GM12891 (cell line): ENCODE measurements at regions not wholly inside any gene's neighbourhood (a gene's known extent, or its start where the extent isn't known, plus 50 kb on each side); places are given as distances from the start of the nearest gene placed in this dataset.
"Not testable (repeated sequence)": the region's sequence is repeated elsewhere in the genome, so short reads cannot be mapped to it uniquely, and the experiment has no call there.

Source experiments
- DNase-seq: peaks from one replicate; pipeline ENCODE4 v3.0.0; 2011; ENCODE audit warnings: low spot score; ENCODE audit not compliant: insufficient read length
- FAIRE-seq: peaks from 2 replicates; lab custom pipeline; 2011; peaks lifted over from hg19 to GRCh38; lab: Jason Lieb, UNC
- PAX5 ChIP-seq: IDR thresholded peaks from 2 replicates; pipeline ENCODE4 v1.6.1; 2011; ENCODE audit warnings: low read length, moderate library complexity, mild to moderate bottlenecking; ENCODE audit not compliant: insufficient read depth, severe bottlenecking
- POLR2A ChIP-seq: IDR thresholded peaks from 2 replicates; pipeline ENCODE4 v1.6.1; 2011; ENCODE audit warnings: low read depth, low read length, control low read depth
- POLR2AphosphoS5 ChIP-seq: IDR thresholded peaks from 2 replicates; pipeline ENCODE4 v1.6.1; 2011; ENCODE audit warnings: low read depth, low read length, control low read depth
- POU2F2 ChIP-seq: IDR thresholded peaks from 2 replicates; pipeline ENCODE4 v1.6.1; 2011; ENCODE audit warnings: low read depth, mild to moderate bottlenecking, control low read depth, low read length, moderate library complexity
- SPI1 ChIP-seq: IDR thresholded peaks from 2 replicates; pipeline ENCODE4 v1.6.1; 2011; ENCODE audit warnings: low read depth, low read length, control low read depth
- TAF1 ChIP-seq: IDR thresholded peaks from 2 replicates; pipeline ENCODE4 v1.6.1; 2011; ENCODE audit warnings: low read depth, low read length, control low read depth

GRCh38 chr3:153818338-153818737, 302.9 kb upstream of the ARHGEF26 start:
- FAIRE-seq (no peak), DNase-seq (no peak)
- TF ChIP-seq POLR2AphosphoS5 = no peak

- no peak for FAIRE-seq
- DNase-seq = no peak
- TF ChIP-seq POU2F2 = no peak
- no peak for TF ChIP-seq TAF1
- no peak for TF ChIP-seq POLR2AphosphoS5
- no peak for TF ChIP-seq POLR2A
- TF ChIP-seq SPI1 = no peak
- no peak for TF ChIP-seq PAX5
Measured at GRCh38 chr3:153820035-153820434, 301.2 kb upstream of the ARHGEF26 start.

DNA sequence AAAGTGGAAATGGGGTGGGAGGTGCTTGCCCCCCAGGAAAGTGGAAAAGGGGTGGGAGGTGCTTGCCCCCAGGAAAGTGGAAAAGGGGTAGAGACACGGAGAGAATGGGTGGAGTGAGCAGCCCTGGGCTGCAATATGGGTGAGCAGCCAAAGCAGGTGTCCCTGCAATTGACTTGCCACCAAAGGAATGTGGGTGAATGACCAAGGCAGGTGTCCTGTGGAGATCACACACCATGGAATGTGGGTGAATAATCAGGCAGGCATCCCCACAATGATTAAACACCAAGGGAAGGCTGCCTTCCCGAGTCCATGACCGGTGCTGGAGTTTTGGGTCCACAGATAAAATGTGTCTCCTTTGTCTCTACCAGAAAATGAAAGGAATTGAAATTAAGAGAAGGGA, 292.8 kb upstream of the ARHGEF26 start:
- FAIRE-seq, DNase-seq: not testable (repeated sequence)

- TF ChIP-seq POLR2AphosphoS5 (no peak), POU2F2 (no peak), POLR2A (no peak), TAF1 (no peak), PAX5 (no peak), SPI1 (no peak)
- FAIRE-seq (no peak), DNase-seq (no peak)
Measured at GRCh38 chr3:153829606-153830170, 291.5 kb upstream of the ARHGEF26 start.

GRCh38 chr3:153830552-153830951, 290.6 kb upstream of the ARHGEF26 start:
- no peak for FAIRE-seq
- DNase-seq = no peak
- TF ChIP-seq POU2F2 (no peak), POLR2A (no peak), PAX5 (no peak), POLR2AphosphoS5 (no peak), TAF1 (no peak), SPI1 (no peak)

GRCh38 chr3:153835540-153835939, 285.6 kb upstream of the ARHGEF26 start:
- DNase-seq (no peak), FAIRE-seq (no peak)
- TF ChIP-seq POLR2A (no peak), POLR2AphosphoS5 (no peak), PAX5 (no peak), POU2F2 (no peak), TAF1 (no peak), SPI1 (no peak)

DNA sequence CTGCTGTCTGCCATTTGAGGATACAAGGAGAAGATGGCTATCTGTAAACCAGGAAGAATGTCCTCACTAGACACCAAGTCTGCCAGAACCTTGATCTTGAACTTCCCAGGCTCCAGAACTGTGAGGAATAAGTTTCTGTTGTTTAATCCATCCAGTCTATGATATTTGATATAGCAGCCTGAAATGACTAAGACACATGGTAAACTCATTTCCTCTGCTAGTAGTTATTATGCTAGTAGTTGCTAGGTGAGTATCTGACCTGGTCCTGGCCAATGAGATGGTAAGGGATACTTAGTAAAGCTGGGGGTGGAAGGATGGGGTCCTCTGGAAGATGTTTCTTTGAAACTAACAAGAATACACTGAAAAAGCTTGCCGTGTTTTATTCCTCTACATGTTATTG, 280.7 kb upstream of the ARHGEF26 start:
- FAIRE-seq = no peak
- no peak for DNase-seq
- TF ChIP-seq SPI1 (no peak), TAF1 (no peak), POLR2A (no peak), PAX5 (no peak), POU2F2 (no peak), POLR2AphosphoS5 (no peak)

GRCh38 chr3:153843994-153844393, 277.2 kb upstream of the ARHGEF26 start:
- DNase-seq = no peak
- FAIRE-seq = no peak
- no peak for TF ChIP-seq SPI1
- TF ChIP-seq POLR2AphosphoS5 = no peak
- TF ChIP-seq PAX5 = no peak

GRCh38 chr3:153845311-153845710, 275.9 kb upstream of the ARHGEF26 start:
- no peak for FAIRE-seq
- no peak for DNase-seq
- no peak for TF ChIP-seq POLR2AphosphoS5
- no peak for TF ChIP-seq POU2F2
- no peak for TF ChIP-seq SPI1
- no peak for TF ChIP-seq TAF1
- no peak for TF ChIP-seq PAX5
- TF ChIP-seq POLR2A = no peak

DNA sequence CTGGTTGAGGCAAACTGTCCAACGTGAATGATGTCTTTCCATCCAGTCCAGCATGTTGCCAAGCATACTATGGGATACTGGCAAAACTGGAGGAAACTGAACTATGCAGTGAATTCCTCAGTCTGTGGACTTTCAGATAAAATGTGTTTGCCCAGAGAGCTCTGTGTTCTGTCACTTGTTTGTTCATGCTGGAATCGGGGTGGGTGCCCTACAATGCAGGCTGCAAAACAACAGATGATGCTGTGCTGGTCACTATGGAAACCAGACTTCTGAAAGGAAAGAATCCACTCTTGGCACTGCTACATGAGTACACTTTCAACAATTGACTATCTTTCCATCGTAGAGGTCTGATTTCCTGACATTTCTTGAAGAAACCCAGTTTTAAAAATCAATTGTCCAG, 272.5 kb upstream of the ARHGEF26 start:
- no peak for TF ChIP-seq POU2F2
- TF ChIP-seq POLR2A = no peak
- TF ChIP-seq PAX5 = no peak
- TF ChIP-seq TAF1 = no peak
- TF ChIP-seq SPI1 = no peak
- TF ChIP-seq POLR2AphosphoS5 = no peak
- DNase-seq = no peak
- FAIRE-seq = no peak

DNA sequence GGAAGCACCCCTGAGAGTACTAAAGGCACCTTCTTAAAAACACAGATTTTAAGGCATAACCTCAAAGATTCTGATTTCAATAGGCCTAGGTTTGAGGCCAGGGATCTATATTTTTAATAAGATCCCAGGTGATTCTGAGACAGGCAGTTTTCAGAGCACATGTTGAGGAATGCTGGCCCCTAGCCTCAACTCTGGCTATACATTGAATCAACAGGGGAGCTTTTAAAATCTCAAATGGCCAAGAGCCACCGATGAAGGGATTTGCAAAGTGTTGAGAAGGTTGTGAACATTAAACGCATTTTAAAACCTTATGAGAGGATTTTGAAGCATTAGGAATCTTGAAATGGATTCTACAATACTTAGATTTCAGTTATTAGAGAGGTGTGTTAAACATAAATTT, 268.8 kb upstream of the ARHGEF26 start:
- TF ChIP-seq PAX5 (no peak), POU2F2 (no peak), SPI1 (no peak), POLR2A (no peak), POLR2AphosphoS5 (no peak), TAF1 (no peak)
- no peak for FAIRE-seq
- no peak for DNase-seq
